ENCODE measurements at regions not wholly inside any gene's neighbourhood (a gene's known extent, or its start where the extent isn't known, plus 50 kb on each side); places are given as distances from the start of the nearest gene placed in this dataset.

DNA sequence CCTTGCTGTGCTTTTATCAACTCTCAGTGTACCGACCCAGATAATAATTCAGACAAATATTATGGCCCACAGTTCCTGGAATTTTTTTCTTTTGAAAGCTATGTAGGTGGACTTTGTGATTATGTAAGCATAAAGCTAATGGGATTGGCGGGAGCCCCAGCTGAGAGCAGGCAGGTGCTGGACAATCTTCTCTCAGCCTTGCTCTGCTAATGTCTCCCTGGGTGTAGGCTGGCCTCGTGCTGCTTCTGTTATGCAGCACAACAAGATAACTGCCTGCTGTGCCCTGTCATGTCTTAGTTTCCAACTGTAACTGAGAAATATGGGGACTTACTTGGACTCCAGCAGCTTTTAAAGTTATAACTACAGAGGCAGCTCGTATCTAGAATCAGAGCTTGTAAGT is 415.0 kb downstream of the PDCD6IP start:
- H4K8ac ChIP-seq (ENCODE audit: low read length), result no peak overlapping the region
- no peak overlapping the region for H2BK120ac ChIP-seq (ENCODE audit: low read depth, low read length)
- no peak overlapping the region for H2BK5ac ChIP-seq (ENCODE audit: low read depth, low read length, poor library complexity, severe bottlenecking)
- no peak overlapping the region for H3K4me2 ChIP-seq (ENCODE audit: low read length, poor library complexity, severe bottlenecking)
- H2AFZ ChIP-seq (ENCODE audit: low read depth, low read length), result no peak overlapping the region
- no peak overlapping the region for H3K9ac ChIP-seq (ENCODE audit: low read length)
- H2BK15ac ChIP-seq (ENCODE audit: low read depth, poor library complexity, severe bottlenecking), result no peak overlapping the region
- H3K14ac ChIP-seq (ENCODE audit: low read length in 2 of 2), result no peak overlapping the region
- H3K79me1 ChIP-seq (replicated peaks; ENCODE audit: low read length, poor library complexity, severe bottlenecking), result no peaks in the 10 kb centered on the region
- no peak overlapping the region for H3K18ac ChIP-seq (ENCODE audit: low read depth in 1 of 2, low read length in 2 of 2)
- no peaks in the 10 kb centered on the region for H3K36me3 ChIP-seq (ENCODE audit: control insufficient read depth in 1 of 2, insufficient read depth in 2 of 2, low read depth in 1 of 2, low read length in 2 of 2)
- H3K4me3 ChIP-seq (ENCODE audit: insufficient read depth in 1 of 2, low read depth in 1 of 2, low read length in 2 of 2), result no peak overlapping the region
- H3K9me3 ChIP-seq (ENCODE audit: control insufficient read depth, low read length), result no peaks in the 10 kb centered on the region
- no peak overlapping the region for H3K4ac ChIP-seq (ENCODE audit: low read depth in 1 of 2, low read length in 2 of 2)
- H2AK5ac ChIP-seq (ENCODE audit: low read length, severe bottlenecking), result no peak overlapping the region
- no peak overlapping the region for H3K23ac ChIP-seq (ENCODE audit: low read length in 2 of 2)
- peaks cover 5% of the 10 kb centered on the region for H3K4me1 ChIP-seq (ENCODE audit: control insufficient read depth, insufficient read depth, low read depth, low read length)
- H2BK12ac ChIP-seq (ENCODE audit: low read length in 2 of 2), result no peak overlapping the region
- peak overlapping the region; percentile 54 for H3K27ac ChIP-seq (ENCODE audit: low read length, poor library complexity, severe bottlenecking)
- H4K91ac ChIP-seq (ENCODE audit: low read length), result peak overlapping the region; percentile 53
- WGBS, result 72% methylated on average over 3 of the region's 4 CpGs
- DNase-seq, result no peak
- no peaks in the 10 kb centered on the region for H3K27me3 ChIP-seq (ENCODE audit: control insufficient read depth in 1 of 2, insufficient read depth in 1 of 2, low read length in 2 of 2)

DNA sequence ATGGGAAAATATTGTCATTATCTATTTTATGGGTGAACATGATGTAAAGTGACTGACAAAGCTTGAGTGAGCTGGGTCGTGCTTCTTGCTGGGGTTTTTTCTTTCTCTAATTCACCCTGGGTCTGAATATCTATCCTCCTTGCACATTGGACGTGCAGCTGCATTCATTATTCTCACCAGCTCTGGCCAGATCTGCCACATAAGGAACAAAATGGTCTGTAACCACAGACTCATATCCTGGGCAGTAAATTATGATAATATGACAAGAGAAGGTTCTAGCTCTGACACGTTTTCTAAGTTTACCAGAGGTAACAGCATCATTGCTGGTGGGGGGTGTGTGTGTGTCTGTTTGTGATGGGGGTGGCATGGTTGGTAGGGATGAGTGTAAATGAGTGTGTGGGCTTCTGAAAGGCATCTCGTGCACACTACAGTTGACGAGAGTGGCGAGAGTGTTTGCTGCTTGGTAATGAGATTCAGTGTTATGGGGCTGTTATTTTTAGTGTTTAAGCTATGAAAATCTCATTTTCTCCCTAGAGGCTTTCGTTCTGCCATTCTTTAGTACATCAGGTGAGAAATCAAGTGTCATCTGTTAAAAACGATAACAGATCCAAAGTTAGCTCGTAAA is 418.4 kb downstream of the PDCD6IP start:
- Histone ChIP-seq H3K79me1 (replicated peaks; ENCODE audit: low read length, poor library complexity, severe bottlenecking) (no peaks in the 10 kb centered on the region), H4K8ac (ENCODE audit: low read length) (no peak overlapping the region), H3K27me3 (ENCODE audit: control insufficient read depth in 1 of 2, insufficient read depth in 1 of 2, low read length in 2 of 2) (no peaks in the 10 kb centered on the region), H2BK5ac (ENCODE audit: low read depth, low read length, poor library complexity, severe bottlenecking) (no peak overlapping the region), H2AK5ac (ENCODE audit: low read length, severe bottlenecking) (peak overlapping the region; percentile 27), H3K9ac (ENCODE audit: low read length) (no peak overlapping the region), H2AFZ (ENCODE audit: low read depth, low read length) (no peak overlapping the region), H3K14ac (ENCODE audit: low read length in 2 of 2) (no peak overlapping the region), H3K36me3 (ENCODE audit: control insufficient read depth in 1 of 2, insufficient read depth in 2 of 2, low read depth in 1 of 2, low read length in 2 of 2) (no peaks in the 10 kb centered on the region), H3K18ac (ENCODE audit: low read depth in 1 of 2, low read length in 2 of 2) (no peak overlapping the region), H4K91ac (ENCODE audit: low read length) (no peak overlapping the region), H3K4me2 (ENCODE audit: low read length, poor library complexity, severe bottlenecking) (no peak overlapping the region), H2BK15ac (ENCODE audit: low read depth, poor library complexity, severe bottlenecking) (no peak overlapping the region), H2BK120ac (ENCODE audit: low read depth, low read length) (peak overlapping the region; percentile 27), H3K23ac (ENCODE audit: low read length in 2 of 2) (no peak overlapping the region), H3K4ac (ENCODE audit: low read depth in 1 of 2, low read length in 2 of 2) (no peak overlapping the region), H3K4me3 (ENCODE audit: insufficient read depth in 1 of 2, low read depth in 1 of 2, low read length in 2 of 2) (no peak overlapping the region), H3K27ac (ENCODE audit: low read length, poor library complexity, severe bottlenecking) (no peak overlapping the region), H2BK12ac (ENCODE audit: low read length in 2 of 2) (no peak overlapping the region), H3K4me1 (ENCODE audit: control insufficient read depth, insufficient read depth, low read depth, low read length) (peaks cover 7% of the 10 kb centered on the region), H3K9me3 (ENCODE audit: control insufficient read depth, low read length) (no peaks in the 10 kb centered on the region)
- DNase-seq, result no peak
- 83% methylated on average over 8 of the region's 9 CpGs for WGBS

DNA sequence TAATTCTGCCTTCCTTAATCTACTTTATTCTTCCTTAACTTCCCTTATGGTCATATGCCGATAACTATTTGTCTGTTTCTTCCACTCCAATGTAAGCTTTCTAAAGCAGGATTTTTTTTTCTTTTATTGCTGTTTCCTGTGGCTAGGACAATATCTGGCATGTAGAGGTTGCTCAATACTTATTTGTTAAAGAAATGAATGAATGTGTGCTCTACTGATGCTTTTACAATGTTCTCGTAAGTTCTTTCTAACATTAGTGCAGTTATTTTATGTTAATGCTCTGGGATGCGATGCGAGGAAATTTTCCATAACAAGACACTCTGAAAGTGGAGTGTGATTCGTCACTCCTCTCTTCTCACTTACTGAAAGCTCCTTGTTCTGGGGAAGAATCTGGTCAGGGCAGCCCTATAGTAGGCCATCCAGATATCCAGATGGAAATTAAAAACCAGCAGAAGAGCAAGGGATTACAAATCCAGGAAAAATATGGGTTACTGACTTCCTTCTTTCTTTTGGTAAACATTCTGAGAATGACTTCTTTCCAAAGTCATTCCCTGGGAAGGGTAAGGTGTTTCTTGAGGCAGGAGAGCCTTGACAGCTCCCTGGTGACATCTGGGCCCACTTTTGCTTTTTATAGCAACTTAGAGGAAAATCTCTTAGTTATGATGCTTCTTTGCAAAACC is 420.4 kb downstream of the PDCD6IP start:
- no peak overlapping the region for H2BK5ac ChIP-seq (ENCODE audit: low read depth, low read length, poor library complexity, severe bottlenecking)
- no peak overlapping the region for H3K18ac ChIP-seq (ENCODE audit: low read depth in 1 of 2, low read length in 2 of 2)
- no peak overlapping the region for H3K14ac ChIP-seq (ENCODE audit: low read length in 2 of 2)
- no peaks in the 10 kb centered on the region for H3K36me3 ChIP-seq (ENCODE audit: control insufficient read depth in 1 of 2, insufficient read depth in 2 of 2, low read depth in 1 of 2, low read length in 2 of 2)
- H3K27ac ChIP-seq (ENCODE audit: low read length, poor library complexity, severe bottlenecking), result peak overlapping the region; percentile 23
- no peak overlapping the region for H3K4me3 ChIP-seq (ENCODE audit: insufficient read depth in 1 of 2, low read depth in 1 of 2, low read length in 2 of 2)
- no peak overlapping the region for H2BK120ac ChIP-seq (ENCODE audit: low read depth, low read length)
- H2AFZ ChIP-seq (ENCODE audit: low read depth, low read length), result no peak overlapping the region
- no peak overlapping the region for H4K91ac ChIP-seq (ENCODE audit: low read length)
- H2BK15ac ChIP-seq (ENCODE audit: low read depth, poor library complexity, severe bottlenecking), result no peak overlapping the region
- no peak overlapping the region for H3K4ac ChIP-seq (ENCODE audit: low read depth in 1 of 2, low read length in 2 of 2)
- peak; percentile 16 for DNase-seq
- no peak overlapping the region for H2AK5ac ChIP-seq (ENCODE audit: low read length, severe bottlenecking)
- H3K79me1 ChIP-seq (replicated peaks; ENCODE audit: low read length, poor library complexity, severe bottlenecking), result no peaks in the 10 kb centered on the region
- H2BK12ac ChIP-seq (ENCODE audit: low read length in 2 of 2), result no peak overlapping the region
- H3K9ac ChIP-seq (ENCODE audit: low read length), result no peak overlapping the region
- H3K4me2 ChIP-seq (ENCODE audit: low read length, poor library complexity, severe bottlenecking), result no peak overlapping the region
- H3K23ac ChIP-seq (ENCODE audit: low read length in 2 of 2), result no peak overlapping the region
- peaks cover 2% of the 10 kb centered on the region for H3K4me1 ChIP-seq (ENCODE audit: control insufficient read depth, insufficient read depth, low read depth, low read length)
- WGBS, result 71% methylated on average over 4 of the region's 5 CpGs
- no peak overlapping the region for H4K8ac ChIP-seq (ENCODE audit: low read length)
- no peaks in the 10 kb centered on the region for H3K9me3 ChIP-seq (ENCODE audit: control insufficient read depth, low read length)
- no peaks in the 10 kb centered on the region for H3K27me3 ChIP-seq (ENCODE audit: control insufficient read depth in 1 of 2, insufficient read depth in 1 of 2, low read length in 2 of 2)

DNA sequence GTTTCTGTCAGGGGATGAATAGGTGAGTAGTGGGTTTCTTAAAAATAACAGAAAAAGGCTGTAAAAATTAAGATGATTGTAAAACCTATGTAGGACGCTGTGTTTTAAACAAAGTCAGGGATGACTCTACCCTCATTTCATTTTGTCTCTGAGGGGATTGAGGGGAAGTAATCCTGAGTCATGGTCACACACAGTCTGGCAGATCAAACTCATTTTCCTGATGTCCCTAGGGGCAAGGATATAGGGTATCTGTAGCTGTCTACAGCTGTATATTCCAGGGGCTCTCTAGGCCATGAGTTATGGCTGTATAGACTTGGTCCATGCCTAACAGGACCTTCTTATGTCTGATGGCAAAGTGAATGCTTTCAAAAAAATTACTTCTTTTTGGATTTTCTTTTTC is 421.1 kb downstream of the PDCD6IP start:
- H2BK12ac ChIP-seq (ENCODE audit: low read length in 2 of 2), result no peak overlapping the region
- no peaks in the 10 kb centered on the region for H3K79me1 ChIP-seq (replicated peaks; ENCODE audit: low read length, poor library complexity, severe bottlenecking)
- H3K27me3 ChIP-seq (ENCODE audit: control insufficient read depth in 1 of 2, insufficient read depth in 1 of 2, low read length in 2 of 2), result no peaks in the 10 kb centered on the region
- peak overlapping the region in 1 of 2 experiments; percentile 49 for H3K18ac ChIP-seq (ENCODE audit: low read depth in 1 of 2, low read length in 2 of 2)
- no peak overlapping the region for H3K4me3 ChIP-seq (ENCODE audit: insufficient read depth in 1 of 2, low read depth in 1 of 2, low read length in 2 of 2)
- no peak overlapping the region for H2BK5ac ChIP-seq (ENCODE audit: low read depth, low read length, poor library complexity, severe bottlenecking)
- DNase-seq, result no peak
- H2BK15ac ChIP-seq (ENCODE audit: low read depth, poor library complexity, severe bottlenecking), result no peak overlapping the region
- H2BK120ac ChIP-seq (ENCODE audit: low read depth, low read length), result no peak overlapping the region
- H3K9ac ChIP-seq (ENCODE audit: low read length), result no peak overlapping the region
- no peak overlapping the region for H4K91ac ChIP-seq (ENCODE audit: low read length)
- H3K4ac ChIP-seq (ENCODE audit: low read depth in 1 of 2, low read length in 2 of 2), result no peak overlapping the region
- no peak overlapping the region for H3K4me2 ChIP-seq (ENCODE audit: low read length, poor library complexity, severe bottlenecking)
- H3K36me3 ChIP-seq (ENCODE audit: control insufficient read depth in 1 of 2, insufficient read depth in 2 of 2, low read depth in 1 of 2, low read length in 2 of 2), result no peaks in the 10 kb centered on the region
- H3K27ac ChIP-seq (ENCODE audit: low read length, poor library complexity, severe bottlenecking), result peak overlapping the region; percentile 21
- H3K23ac ChIP-seq (ENCODE audit: low read length in 2 of 2), result no peak overlapping the region
- H2AK5ac ChIP-seq (ENCODE audit: low read length, severe bottlenecking), result peak overlapping the region; percentile 35
- no peak overlapping the region for H3K14ac ChIP-seq (ENCODE audit: low read length in 2 of 2)
- H3K4me1 ChIP-seq (ENCODE audit: control insufficient read depth, insufficient read depth, low read depth, low read length), result peaks cover 2% of the 10 kb centered on the region
- H3K9me3 ChIP-seq (ENCODE audit: control insufficient read depth, low read length), result no peaks in the 10 kb centered on the region
- 25% methylated on average over 1 of the region's 1 CpG for WGBS
- no peak overlapping the region for H4K8ac ChIP-seq (ENCODE audit: low read length)
- H2AFZ ChIP-seq (ENCODE audit: low read depth, low read length), result no peak overlapping the region

Data from mesenchymal stem cell (in vitro differentiated cells and primary cell).